ENCODE measurements at regions not wholly inside any gene's neighbourhood (a gene's known extent, or its start where the extent isn't known, plus 50 kb on each side); places are given as distances from the start of the nearest gene placed in this dataset.

- no peak for TF ChIP-seq CTCF (IDR thresholded peaks at IDR 0.05; ENCODE audit: insufficient read depth, low read depth, low read length)
- TF ChIP-seq EZH2 (IDR thresholded peaks at IDR 0.05; ENCODE audit: insufficient read depth, low read length) = no peak
These were observed 144.7 kb downstream of the ZNF281 start for GRCh38 chr1:200265104-200265503.

All from astrocyte (in vitro differentiated cells and primary cell).